Liver (tissue), 8 donors: ENCODE measurements at regions not wholly inside any gene's neighbourhood (a gene's known extent, or its start where the extent isn't known, plus 50 kb on each side); places are given as distances from the start of the nearest gene placed in this dataset.

Source experiments
- DNase-seq: peaks from one replicate; pipeline ENCODE4 v3.0.0-alpha.2; 2017; ENCODE audit warnings: low spot score
- H3K27ac ChIP-seq, 2 donors: one replicate each; pipeline ENCODE4 v1.7.0; 2013; ENCODE audit warnings: inconsistent platforms in 2 of 2, low read length in 2 of 2, control low read depth in 1 of 2, low read depth in 1 of 2, mild to moderate bottlenecking in 1 of 2
- H3K27me3 ChIP-seq, 4 donors: one replicate each; pipeline versions ENCODE4 v1.6.1 to v1.7.0; 2013; ENCODE audit warnings: low read length in 3 of 4, inconsistent platforms in 1 of 4, mild to moderate bottlenecking in 1 of 4, moderate library complexity in 1 of 4; ENCODE audit not compliant: control insufficient read depth in 4 of 4, insufficient read depth in 4 of 4
- H3K36me3 ChIP-seq, 4 donors: one replicate each; pipeline versions ENCODE4 v1.6.1 to v1.7.0; 2013; ENCODE audit warnings: low read length in 3 of 4, mild to moderate bottlenecking in 3 of 4, low read depth in 1 of 4, moderate library complexity in 1 of 4; ENCODE audit not compliant: control insufficient read depth in 4 of 4, insufficient read depth in 3 of 4
- H3K4me1 ChIP-seq, 4 donors: one replicate each; pipeline versions ENCODE4 v1.6.1 to v1.7.0; 2013; ENCODE audit warnings: low read length in 3 of 4, mild to moderate bottlenecking in 3 of 4, moderate library complexity in 1 of 4; ENCODE audit not compliant: control insufficient read depth in 4 of 4, insufficient read depth in 4 of 4
- H3K4me3 ChIP-seq, 3 donors: one replicate each; pipeline versions ENCODE4 v1.6.1 to v1.7.0; 2013; ENCODE audit warnings: low read length in 3 of 3, control low read depth in 1 of 3, low read depth in 1 of 3, mild to moderate bottlenecking in 1 of 3
- H3K9ac ChIP-seq, 2 donors: one replicate each; pipeline ENCODE4 v1.7.0; 2013; ENCODE audit warnings: low read length in 2 of 2, mild to moderate bottlenecking in 2 of 2, moderate library complexity in 2 of 2, control low read depth in 1 of 2, low read depth in 1 of 2
- H3K9me3 ChIP-seq, 4 donors: one replicate each; pipeline versions ENCODE4 v1.6.1 to v1.7.0; 2013; ENCODE audit warnings: low read length in 3 of 4; ENCODE audit not compliant: control insufficient read depth in 4 of 4
- ATF3 ChIP-seq: IDR thresholded peaks from 2 replicates; pipeline ENCODE4 v1.6.1; 2016; ENCODE audit warnings: antibody characterized with exemption
- EGR1 ChIP-seq, 2 donors: IDR thresholded peaks; 2 replicates each; pipeline ENCODE4 v1.6.1; 2016 to 2018; ENCODE audit warnings: antibody characterized with exemption in 2 of 2, low read depth in 2 of 2
- GABPA ChIP-seq, 2 donors: IDR thresholded peaks in 1 of 2; conservative IDR thresholded peaks in 1 of 2; 2 replicates each; pipeline ENCODE4 v1.6.1; 2016; ENCODE audit warnings: antibody characterized with exemption in 2 of 2, mild to moderate bottlenecking in 1 of 2, moderate library complexity in 1 of 2
- HNF4G ChIP-seq: IDR thresholded peaks from 2 replicates; pipeline ENCODE4 v1.6.1; 2016; ENCODE audit warnings: antibody characterized with exemption
- JUND ChIP-seq, 2 donors: IDR thresholded peaks; 2 replicates each; pipeline ENCODE4 v1.6.1; 2016; ENCODE audit warnings: antibody characterized with exemption in 2 of 2
- MAX ChIP-seq: IDR thresholded peaks from 2 replicates; pipeline ENCODE4 v1.6.1; 2016; ENCODE audit warnings: antibody characterized with exemption
- NR2F2 ChIP-seq: IDR thresholded peaks from 2 replicates; pipeline ENCODE4 v1.6.1; 2016; ENCODE audit warnings: antibody characterized with exemption
- RAD21 ChIP-seq, 2 donors: IDR thresholded peaks; 2 replicates each; pipeline ENCODE4 v1.6.1; 2016; ENCODE audit warnings: antibody characterized with exemption in 2 of 2, mild to moderate bottlenecking in 2 of 2
- RXRA ChIP-seq, 2 donors: IDR thresholded peaks; 2 replicates each; pipeline ENCODE4 v1.6.1; 2017 to 2018; ENCODE audit warnings: antibody characterized with exemption in 2 of 2, mild to moderate bottlenecking in 1 of 2
- SP1 ChIP-seq: IDR thresholded peaks from 2 replicates; pipeline ENCODE4 v1.6.1; 2018; ENCODE audit warnings: antibody characterized with exemption, mild to moderate bottlenecking
- TAF1 ChIP-seq: conservative IDR thresholded peaks from 2 replicates; pipeline ENCODE4 v1.6.1; 2016; ENCODE audit warnings: antibody characterized with exemption, mild to moderate bottlenecking
- YY1 ChIP-seq: IDR thresholded peaks from 2 replicates; pipeline ENCODE4 v1.6.1; 2016; ENCODE audit warnings: antibody characterized with exemption, mild to moderate bottlenecking
- WGBS: extraction: QIAGEN DNeasy Blood & Tissue Kit; methylation state at CpG from one replicate; pipeline ENCODE4 v1.1.7; 2013; 5-methylcytosine and 5-hydroxymethylcytosine counted together
- TF ChIP-seq, protein P1 (sequence below): IDR thresholded peaks from 2 replicates; pipeline ENCODE4 v1.6.1; 2016; ENCODE audit warnings: antibody characterized with exemption, mild to moderate bottlenecking
- TF ChIP-seq, protein P2 (sequence below): fragments of 150-350 bp; IDR thresholded peaks from 2 replicates; pipeline ENCODE4 v1.5.1; 2017; ENCODE audit warnings: improper control_type of control experiment, low read depth, low read length; ENCODE audit not compliant: missing input control
- TF ChIP-seq, protein P3 (sequence below): IDR thresholded peaks from 2 replicates; pipeline ENCODE4 v1.6.1; 2016; ENCODE audit warnings: antibody characterized with exemption
- donor health status: healthy.
- donor health status: healthy.
- donor health status: healthy.
- donor health status: healthy.
- donor health status: healthy.

DNA sequence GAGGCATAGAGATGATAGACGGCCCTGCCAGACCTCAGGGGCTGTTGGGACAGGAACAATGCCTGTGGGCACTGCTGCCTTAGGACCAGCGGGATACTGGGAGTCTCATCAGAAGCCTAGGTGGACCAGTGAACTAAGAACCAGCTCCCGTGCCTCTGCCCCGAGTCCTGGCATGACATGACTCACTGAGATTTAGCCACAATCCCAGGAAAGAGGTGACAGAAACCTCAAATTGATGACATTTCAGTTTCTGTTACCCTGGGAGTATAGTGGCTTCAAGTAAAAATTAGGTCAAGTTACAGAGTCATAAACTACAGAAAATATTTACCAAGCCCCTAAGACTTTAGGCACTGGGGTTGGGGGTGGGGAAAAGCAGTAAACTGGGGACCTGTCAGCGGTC is 74.6 kb upstream of the GADD45A start:
- no peaks in the 10 kb centered on the region for H3K9me3 ChIP-seq
- H3K36me3 ChIP-seq = no peaks in the 10 kb centered on the region
- no peaks in the 10 kb centered on the region for H3K4me1 ChIP-seq
- WGBS = 92% methylated on average over 5 of the region's 5 CpGs
- no peak overlapping the region for H3K4me3 ChIP-seq
- no peak for TF ChIP-seq YY1
- H3K9ac ChIP-seq = no peak overlapping the region
- H3K27ac ChIP-seq = no peak overlapping the region
- no peaks in the 10 kb centered on the region for H3K27me3 ChIP-seq
- DNase-seq = no peak

GRCh38 chr1:67611846-67612245 is 73.2 kb upstream of the GADD45A start:
- Histone ChIP-seq H3K4me3 (no peak overlapping the region), H3K9me3 (no peaks in the 10 kb centered on the region), H3K9ac (no peak overlapping the region), H3K27ac (no peak overlapping the region), H3K4me1 (no peaks in the 10 kb centered on the region), H3K36me3 (no peaks in the 10 kb centered on the region), H3K27me3 (no peaks in the 10 kb centered on the region)
- TF ChIP-seq, protein P1, sequence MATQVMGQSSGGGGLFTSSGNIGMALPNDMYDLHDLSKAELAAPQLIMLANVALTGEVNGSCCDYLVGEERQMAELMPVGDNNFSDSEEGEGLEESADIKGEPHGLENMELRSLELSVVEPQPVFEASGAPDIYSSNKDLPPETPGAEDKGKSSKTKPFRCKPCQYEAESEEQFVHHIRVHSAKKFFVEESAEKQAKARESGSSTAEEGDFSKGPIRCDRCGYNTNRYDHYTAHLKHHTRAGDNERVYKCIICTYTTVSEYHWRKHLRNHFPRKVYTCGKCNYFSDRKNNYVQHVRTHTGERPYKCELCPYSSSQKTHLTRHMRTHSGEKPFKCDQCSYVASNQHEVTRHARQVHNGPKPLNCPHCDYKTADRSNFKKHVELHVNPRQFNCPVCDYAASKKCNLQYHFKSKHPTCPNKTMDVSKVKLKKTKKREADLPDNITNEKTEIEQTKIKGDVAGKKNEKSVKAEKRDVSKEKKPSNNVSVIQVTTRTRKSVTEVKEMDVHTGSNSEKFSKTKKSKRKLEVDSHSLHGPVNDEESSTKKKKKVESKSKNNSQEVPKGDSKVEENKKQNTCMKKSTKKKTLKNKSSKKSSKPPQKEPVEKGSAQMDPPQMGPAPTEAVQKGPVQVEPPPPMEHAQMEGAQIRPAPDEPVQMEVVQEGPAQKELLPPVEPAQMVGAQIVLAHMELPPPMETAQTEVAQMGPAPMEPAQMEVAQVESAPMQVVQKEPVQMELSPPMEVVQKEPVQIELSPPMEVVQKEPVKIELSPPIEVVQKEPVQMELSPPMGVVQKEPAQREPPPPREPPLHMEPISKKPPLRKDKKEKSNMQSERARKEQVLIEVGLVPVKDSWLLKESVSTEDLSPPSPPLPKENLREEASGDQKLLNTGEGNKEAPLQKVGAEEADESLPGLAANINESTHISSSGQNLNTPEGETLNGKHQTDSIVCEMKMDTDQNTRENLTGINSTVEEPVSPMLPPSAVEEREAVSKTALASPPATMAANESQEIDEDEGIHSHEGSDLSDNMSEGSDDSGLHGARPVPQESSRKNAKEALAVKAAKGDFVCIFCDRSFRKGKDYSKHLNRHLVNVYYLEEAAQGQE = no peak
- no peak for TF ChIP-seq YY1
- no peak for TF ChIP-seq SP1
- no peak for TF ChIP-seq TAF1
- no peak for TF ChIP-seq MAX
- TF ChIP-seq JUND (IDR thresholded peaks at IDR 0.05) = no peak
- TF ChIP-seq, protein P2, sequence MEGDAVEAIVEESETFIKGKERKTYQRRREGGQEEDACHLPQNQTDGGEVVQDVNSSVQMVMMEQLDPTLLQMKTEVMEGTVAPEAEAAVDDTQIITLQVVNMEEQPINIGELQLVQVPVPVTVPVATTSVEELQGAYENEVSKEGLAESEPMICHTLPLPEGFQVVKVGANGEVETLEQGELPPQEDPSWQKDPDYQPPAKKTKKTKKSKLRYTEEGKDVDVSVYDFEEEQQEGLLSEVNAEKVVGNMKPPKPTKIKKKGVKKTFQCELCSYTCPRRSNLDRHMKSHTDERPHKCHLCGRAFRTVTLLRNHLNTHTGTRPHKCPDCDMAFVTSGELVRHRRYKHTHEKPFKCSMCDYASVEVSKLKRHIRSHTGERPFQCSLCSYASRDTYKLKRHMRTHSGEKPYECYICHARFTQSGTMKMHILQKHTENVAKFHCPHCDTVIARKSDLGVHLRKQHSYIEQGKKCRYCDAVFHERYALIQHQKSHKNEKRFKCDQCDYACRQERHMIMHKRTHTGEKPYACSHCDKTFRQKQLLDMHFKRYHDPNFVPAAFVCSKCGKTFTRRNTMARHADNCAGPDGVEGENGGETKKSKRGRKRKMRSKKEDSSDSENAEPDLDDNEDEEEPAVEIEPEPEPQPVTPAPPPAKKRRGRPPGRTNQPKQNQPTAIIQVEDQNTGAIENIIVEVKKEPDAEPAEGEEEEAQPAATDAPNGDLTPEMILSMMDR = no peak
- TF ChIP-seq NR2F2 = no peak
- no peak for TF ChIP-seq HNF4G
- TF ChIP-seq GABPA (IDR thresholded peaks at IDR 0.05 in 1 of 2, conservative IDR thresholded peaks at IDR 0.05 in 1 of 2) = no peak
- TF ChIP-seq EGR1 (IDR thresholded peaks at IDR 0.05; ENCODE audit: low read depth in 2 of 2) = no peak
- TF ChIP-seq RAD21 (IDR thresholded peaks at IDR 0.05) = no peak
- TF ChIP-seq, protein P3, sequence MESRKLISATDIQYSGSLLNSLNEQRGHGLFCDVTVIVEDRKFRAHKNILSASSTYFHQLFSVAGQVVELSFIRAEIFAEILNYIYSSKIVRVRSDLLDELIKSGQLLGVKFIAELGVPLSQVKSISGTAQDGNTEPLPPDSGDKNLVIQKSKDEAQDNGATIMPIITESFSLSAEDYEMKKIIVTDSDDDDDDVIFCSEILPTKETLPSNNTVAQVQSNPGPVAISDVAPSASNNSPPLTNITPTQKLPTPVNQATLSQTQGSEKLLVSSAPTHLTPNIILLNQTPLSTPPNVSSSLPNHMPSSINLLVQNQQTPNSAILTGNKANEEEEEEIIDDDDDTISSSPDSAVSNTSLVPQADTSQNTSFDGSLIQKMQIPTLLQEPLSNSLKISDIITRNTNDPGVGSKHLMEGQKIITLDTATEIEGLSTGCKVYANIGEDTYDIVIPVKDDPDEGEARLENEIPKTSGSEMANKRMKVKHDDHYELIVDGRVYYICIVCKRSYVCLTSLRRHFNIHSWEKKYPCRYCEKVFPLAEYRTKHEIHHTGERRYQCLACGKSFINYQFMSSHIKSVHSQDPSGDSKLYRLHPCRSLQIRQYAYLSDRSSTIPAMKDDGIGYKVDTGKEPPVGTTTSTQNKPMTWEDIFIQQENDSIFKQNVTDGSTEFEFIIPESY = no peak
- no peak for TF ChIP-seq ATF3
- no peak for TF ChIP-seq RXRA (IDR thresholded peaks at IDR 0.05)
- no peak for DNase-seq
- 85% methylated on average over 3 of the region's 3 CpGs for WGBS
